ENCODE measurements at regions not wholly inside any gene's neighbourhood (a gene's known extent, or its start where the extent isn't known, plus 50 kb on each side); places are given as distances from the start of the nearest gene placed in this dataset.

- Mint-ChIP-seq H3K36me3 (ENCODE audit: insufficient read depth in 2 of 2) (no peaks in the 10 kb centered on the region), H3K4me3 (no peak overlapping the region), H3K27ac (no peak overlapping the region), H3K4me1 (ENCODE audit: low read depth) (no peaks in the 10 kb centered on the region), H3K9me3 (peaks cover 0 to 3% of the 10 kb centered on the region in 2 donors), H3K27me3 (ENCODE audit: low read depth) (no peaks in the 10 kb centered on the region)
- no peak for DNase-seq
- ATAC-seq (replicated peaks in 1 of 2): no peak
Observed at GRCh38 chr18:78737006-78737915, 242.4 kb upstream of the SALL3 start.

DNA sequence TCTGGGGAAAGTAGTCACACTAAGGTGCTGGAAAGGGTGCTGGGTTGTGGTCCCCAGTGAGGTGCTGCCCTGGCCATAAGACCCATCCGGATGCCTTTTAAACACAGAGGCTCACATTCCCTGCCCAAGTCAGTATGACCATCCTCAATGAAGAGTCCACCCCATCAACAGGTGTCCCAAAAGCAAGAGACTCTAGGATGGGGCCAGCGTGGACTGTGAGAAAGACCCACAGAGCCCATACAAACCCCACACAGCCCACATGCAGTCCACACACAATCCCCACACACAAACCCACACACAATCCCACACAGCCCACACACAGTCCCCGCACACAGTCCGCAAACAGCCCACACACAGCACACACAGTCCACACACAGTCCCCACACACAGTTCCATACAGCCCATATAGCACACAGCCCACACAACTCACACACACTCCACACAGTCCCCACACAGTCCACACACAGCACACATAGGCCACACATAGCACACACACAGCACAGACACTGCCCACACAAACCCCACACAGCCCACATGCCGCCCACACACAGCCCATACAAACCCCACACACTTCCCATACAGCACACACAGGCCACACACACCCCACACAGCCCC lies 241.4 kb upstream of the SALL3 start:
- Mint-ChIP-seq H3K4me3 (no peak overlapping the region), H3K27ac (no peak overlapping the region), H3K9me3 (peaks cover 0 to 3% of the 10 kb centered on the region in 2 donors), H3K36me3 (ENCODE audit: insufficient read depth in 2 of 2) (no peaks in the 10 kb centered on the region), H3K4me1 (ENCODE audit: low read depth) (no peaks in the 10 kb centered on the region), H3K27me3 (ENCODE audit: low read depth) (no peaks in the 10 kb centered on the region)
- ATAC-seq (replicated peaks in 1 of 2) (no peak), DNase-seq (no peak)

GRCh38 chr18:78739115-78739514 lies 240.5 kb upstream of the SALL3 start:
- Mint-ChIP-seq H3K27ac (no peak overlapping the region), H3K4me1 (ENCODE audit: low read depth) (no peaks in the 10 kb centered on the region), H3K36me3 (ENCODE audit: insufficient read depth in 2 of 2) (no peaks in the 10 kb centered on the region), H3K9me3 (peaks cover 0 to 3% of the 10 kb centered on the region in 2 donors), H3K27me3 (ENCODE audit: low read depth) (no peaks in the 10 kb centered on the region), H3K4me3 (no peak overlapping the region)
- DNase-seq (no peak), ATAC-seq (replicated peaks in 1 of 2) (no peak)

DNA sequence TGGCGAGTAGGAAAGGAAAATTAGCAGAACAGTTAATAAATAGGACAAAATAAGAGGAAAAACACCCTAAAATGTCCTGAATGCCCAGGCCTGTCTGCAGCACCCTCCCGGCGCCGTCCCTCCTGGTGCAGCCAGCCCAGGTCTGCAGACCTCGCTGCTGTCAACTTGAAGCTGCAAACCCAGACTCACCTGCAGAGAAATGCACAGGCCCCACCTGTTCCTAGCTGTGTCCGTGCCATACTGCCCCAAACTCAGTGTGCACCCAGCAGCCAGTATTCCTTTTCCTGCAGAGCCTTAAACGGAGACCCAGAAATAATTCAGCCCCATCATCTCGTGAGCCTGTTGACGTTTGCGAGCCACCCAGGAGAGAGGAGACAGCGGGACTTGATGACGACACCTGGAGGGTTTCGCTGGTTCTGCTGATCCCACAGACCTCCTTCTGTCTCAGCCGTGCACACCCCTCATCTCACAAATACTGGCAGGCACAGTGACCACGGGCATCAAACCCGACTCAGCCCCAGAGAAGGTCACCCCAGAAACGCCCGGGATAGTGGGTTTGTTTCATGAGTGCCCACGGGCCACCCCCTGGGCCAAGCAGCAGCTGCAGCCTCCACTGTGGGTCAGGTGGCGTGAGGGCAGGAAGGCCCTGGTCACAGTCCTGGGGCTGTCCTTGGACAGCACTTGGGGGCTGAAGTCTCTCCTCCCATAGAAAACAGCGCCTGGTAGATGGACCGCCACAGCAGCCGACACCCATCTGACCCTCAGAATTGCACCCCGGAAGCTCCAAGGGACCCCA lies 239.5 kb upstream of the SALL3 start:
- DNase-seq (no peak), ATAC-seq (replicated peaks in 1 of 2) (no peak)
- H3K27ac Mint-ChIP-seq: no peak overlapping the region
- no peak overlapping the region for H3K4me3 Mint-ChIP-seq
- H3K36me3 Mint-ChIP-seq (ENCODE audit: insufficient read depth in 2 of 2): no peaks in the 10 kb centered on the region
- H3K4me1 Mint-ChIP-seq (ENCODE audit: low read depth): no peaks in the 10 kb centered on the region
- H3K9me3 Mint-ChIP-seq: peaks cover 0 to 3% of the 10 kb centered on the region in 2 donors
- H3K27me3 Mint-ChIP-seq (ENCODE audit: low read depth): no peaks in the 10 kb centered on the region

GRCh38 chr18:78740876-78741275 lies 238.7 kb upstream of the SALL3 start:
- no peaks in the 10 kb centered on the region for H3K27me3 Mint-ChIP-seq (ENCODE audit: low read depth)
- no peak overlapping the region for H3K27ac Mint-ChIP-seq
- H3K9me3 Mint-ChIP-seq: peaks cover 0 to 3% of the 10 kb centered on the region in 2 donors
- no peak overlapping the region for H3K4me3 Mint-ChIP-seq
- no peaks in the 10 kb centered on the region for H3K36me3 Mint-ChIP-seq (ENCODE audit: insufficient read depth in 2 of 2)
- no peak for DNase-seq
- no peaks in the 10 kb centered on the region for H3K4me1 Mint-ChIP-seq (ENCODE audit: low read depth)
- no peak for ATAC-seq (replicated peaks in 1 of 2)

- H3K36me3 Mint-ChIP-seq (ENCODE audit: insufficient read depth in 2 of 2): no peaks in the 10 kb centered on the region
- no peaks in the 10 kb centered on the region for H3K27me3 Mint-ChIP-seq (ENCODE audit: low read depth)
- ATAC-seq (replicated peaks in 1 of 2) (no peak), DNase-seq (no peak)
- H3K4me3 Mint-ChIP-seq: no peak overlapping the region
- no peaks in the 10 kb centered on the region for H3K4me1 Mint-ChIP-seq (ENCODE audit: low read depth)
- H3K9me3 Mint-ChIP-seq: peaks cover 0 to 3% of the 10 kb centered on the region in 2 donors
- H3K27ac Mint-ChIP-seq: no peak overlapping the region
Observed at GRCh38 chr18:78741381-78742217, 238.0 kb upstream of the SALL3 start.

- Mint-ChIP-seq H3K4me1 (ENCODE audit: low read depth) (no peaks in the 10 kb centered on the region), H3K27ac (no peak overlapping the region), H3K36me3 (ENCODE audit: insufficient read depth in 2 of 2) (no peaks in the 10 kb centered on the region), H3K4me3 (no peak overlapping the region), H3K9me3 (peaks cover 0 to 3% of the 10 kb centered on the region in 2 donors), H3K27me3 (ENCODE audit: low read depth) (no peaks in the 10 kb centered on the region)
- DNase-seq (no peak), ATAC-seq (replicated peaks in 1 of 2) (no peak)
Observed at GRCh38 chr18:78742218-78742745, 237.3 kb upstream of the SALL3 start.

- no peak overlapping the region for H3K27ac Mint-ChIP-seq
- DNase-seq (no peak), ATAC-seq (replicated peaks in 1 of 2) (no peak)
- H3K36me3 Mint-ChIP-seq (ENCODE audit: insufficient read depth in 2 of 2): no peaks in the 10 kb centered on the region
- H3K4me1 Mint-ChIP-seq (ENCODE audit: low read depth): no peaks in the 10 kb centered on the region
- H3K9me3 Mint-ChIP-seq: peaks cover 0 to 3% of the 10 kb centered on the region in 2 donors
- H3K4me3 Mint-ChIP-seq: no peak overlapping the region
- H3K27me3 Mint-ChIP-seq (ENCODE audit: low read depth): no peaks in the 10 kb centered on the region
Observed at GRCh38 chr18:78743078-78743477, 236.5 kb upstream of the SALL3 start.

DNA sequence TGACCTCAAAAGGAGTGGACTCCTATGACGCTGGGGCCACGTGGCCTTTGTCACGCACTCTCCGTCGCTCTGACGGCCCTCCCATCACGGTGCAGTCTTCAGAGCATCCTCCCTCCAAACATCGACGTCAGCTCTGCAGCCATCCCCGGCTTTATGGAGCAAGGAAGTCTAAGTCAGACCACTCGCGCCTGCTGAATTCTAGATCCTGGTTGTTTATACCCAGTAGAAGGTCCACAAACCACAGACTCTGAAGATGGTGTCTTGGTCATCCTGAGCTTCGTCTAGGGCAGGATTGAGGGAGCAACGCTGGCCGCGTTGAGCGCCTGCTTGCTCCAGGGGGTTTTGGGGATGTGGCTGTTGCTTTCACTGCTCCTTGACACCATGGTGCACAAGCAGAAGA lies 228.0 kb upstream of the SALL3 start:
- DNase-seq (no peak), ATAC-seq (replicated peaks in 1 of 2) (no peak)
- Mint-ChIP-seq H3K4me1 (ENCODE audit: low read depth) (no peaks in the 10 kb centered on the region), H3K27ac (no peak overlapping the region), H3K27me3 (ENCODE audit: low read depth) (no peaks in the 10 kb centered on the region), H3K9me3 (peaks cover 0 to 1% of the 10 kb centered on the region in 2 donors), H3K4me3 (no peak overlapping the region), H3K36me3 (ENCODE audit: insufficient read depth in 2 of 2) (no peaks in the 10 kb centered on the region)

GRCh38 chr18:78753240-78753639 lies 226.4 kb upstream of the SALL3 start:
- Mint-ChIP-seq H3K9me3 (peaks cover 0 to 1% of the 10 kb centered on the region in 2 donors), H3K4me1 (ENCODE audit: low read depth) (no peaks in the 10 kb centered on the region), H3K27ac (no peak overlapping the region), H3K27me3 (ENCODE audit: low read depth) (no peaks in the 10 kb centered on the region), H3K4me3 (no peak overlapping the region), H3K36me3 (ENCODE audit: insufficient read depth in 2 of 2) (no peaks in the 10 kb centered on the region)
- DNase-seq: no peak
- ATAC-seq (replicated peaks in 1 of 2): no peak

DNA sequence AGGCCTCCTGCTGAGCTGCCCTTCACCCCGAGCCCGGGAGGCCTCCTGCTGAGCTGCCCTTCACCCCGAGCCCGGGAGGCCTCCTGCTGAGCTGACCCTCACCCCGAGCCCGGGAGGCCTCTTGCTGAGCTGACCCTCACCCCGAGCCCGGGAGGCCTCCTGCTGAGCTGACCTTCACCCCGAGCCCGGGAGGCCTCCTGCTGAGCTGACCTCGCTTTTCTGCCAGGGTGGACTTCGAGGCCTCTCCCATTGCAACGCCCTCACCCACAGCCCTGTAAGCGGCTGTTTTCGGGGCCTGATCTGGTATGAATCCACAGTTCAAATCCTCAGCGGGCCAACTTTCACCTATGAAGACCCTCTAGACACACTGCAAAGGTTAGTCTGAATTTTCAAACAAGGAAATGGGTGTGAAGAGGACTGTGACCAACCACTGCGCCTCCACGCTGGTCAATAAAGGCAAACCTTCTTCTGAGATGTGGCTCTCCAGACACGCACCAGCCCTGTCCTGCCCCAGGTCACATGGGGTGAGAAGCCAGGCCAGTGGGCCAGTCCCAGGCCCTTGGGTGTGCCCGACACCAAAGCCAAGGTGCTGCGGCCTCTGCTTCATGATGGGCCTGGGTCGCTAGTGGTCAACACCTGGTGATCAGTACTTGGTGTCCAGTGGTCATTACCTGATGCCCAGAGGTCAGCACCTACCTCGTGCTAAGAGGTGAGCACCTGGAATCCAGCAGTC lies 225.1 kb upstream of the SALL3 start:
- Mint-ChIP-seq H3K4me3 (no peak overlapping the region), H3K9me3 (peaks cover 0 to 1% of the 10 kb centered on the region in 2 donors), H3K36me3 (ENCODE audit: insufficient read depth in 2 of 2) (no peaks in the 10 kb centered on the region), H3K4me1 (ENCODE audit: low read depth) (no peaks in the 10 kb centered on the region), H3K27ac (no peak overlapping the region), H3K27me3 (ENCODE audit: low read depth) (no peaks in the 10 kb centered on the region)
- no peak for ATAC-seq (replicated peaks in 1 of 2)
- no peak for DNase-seq

GRCh38 chr18:78757014-78757413 lies 222.6 kb upstream of the SALL3 start:
- no peaks in the 10 kb centered on the region for H3K36me3 Mint-ChIP-seq (ENCODE audit: insufficient read depth in 2 of 2)
- H3K4me1 Mint-ChIP-seq (ENCODE audit: low read depth): no peaks in the 10 kb centered on the region
- H3K27me3 Mint-ChIP-seq (ENCODE audit: low read depth): no peaks in the 10 kb centered on the region
- H3K27ac Mint-ChIP-seq: no peak overlapping the region
- H3K4me3 Mint-ChIP-seq: no peak overlapping the region
- DNase-seq: no peak
- no peaks in the 10 kb centered on the region for H3K9me3 Mint-ChIP-seq
- ATAC-seq (replicated peaks in 1 of 2): no peak

Measured in activated T-cell treated with anti-CD3 and anti-CD28 coated beads, Interleukin-2, amount 50 U/mL, for 72 hours (primary cell).